ENCODE measurements at regions not wholly inside any gene's neighbourhood (a gene's known extent, or its start where the extent isn't known, plus 50 kb on each side); places are given as distances from the start of the nearest gene placed in this dataset.

DNA sequence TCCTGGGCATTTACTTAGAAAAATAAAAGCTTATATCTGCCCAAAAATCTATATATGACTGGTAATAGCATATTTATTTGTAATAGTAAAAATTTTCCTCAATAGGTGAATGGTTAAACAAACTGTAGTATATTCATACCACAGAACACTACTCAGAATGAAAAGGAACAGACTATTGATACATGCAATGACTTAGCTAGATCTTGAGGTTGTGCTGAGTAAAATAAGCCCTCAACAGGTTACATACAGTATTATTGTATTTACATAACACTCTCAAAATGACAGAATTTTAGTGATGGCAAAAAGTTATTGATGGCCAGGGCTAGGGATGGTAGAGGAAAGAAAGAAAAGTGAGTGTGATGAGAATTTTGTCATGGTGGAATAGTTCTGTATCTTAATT, 178.4 kb downstream of the BMP4 start:
- TF ChIP-seq, protein P1, sequence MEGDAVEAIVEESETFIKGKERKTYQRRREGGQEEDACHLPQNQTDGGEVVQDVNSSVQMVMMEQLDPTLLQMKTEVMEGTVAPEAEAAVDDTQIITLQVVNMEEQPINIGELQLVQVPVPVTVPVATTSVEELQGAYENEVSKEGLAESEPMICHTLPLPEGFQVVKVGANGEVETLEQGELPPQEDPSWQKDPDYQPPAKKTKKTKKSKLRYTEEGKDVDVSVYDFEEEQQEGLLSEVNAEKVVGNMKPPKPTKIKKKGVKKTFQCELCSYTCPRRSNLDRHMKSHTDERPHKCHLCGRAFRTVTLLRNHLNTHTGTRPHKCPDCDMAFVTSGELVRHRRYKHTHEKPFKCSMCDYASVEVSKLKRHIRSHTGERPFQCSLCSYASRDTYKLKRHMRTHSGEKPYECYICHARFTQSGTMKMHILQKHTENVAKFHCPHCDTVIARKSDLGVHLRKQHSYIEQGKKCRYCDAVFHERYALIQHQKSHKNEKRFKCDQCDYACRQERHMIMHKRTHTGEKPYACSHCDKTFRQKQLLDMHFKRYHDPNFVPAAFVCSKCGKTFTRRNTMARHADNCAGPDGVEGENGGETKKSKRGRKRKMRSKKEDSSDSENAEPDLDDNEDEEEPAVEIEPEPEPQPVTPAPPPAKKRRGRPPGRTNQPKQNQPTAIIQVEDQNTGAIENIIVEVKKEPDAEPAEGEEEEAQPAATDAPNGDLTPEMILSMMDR (IDR thresholded peaks at IDR 0.05; ENCODE audit: borderline replicate concordance, extremely low read depth, low read length, poor library complexity, severe bottlenecking) = no peak
- no peak for TF ChIP-seq EZH2 (IDR thresholded peaks at IDR 0.05; ENCODE audit: borderline replicate concordance, low read depth, low read length, severe bottlenecking)

Measured in DND-41 (cell line).